Right lobe of liver (tissue), 4 donors: ENCODE measurements at regions not wholly inside any gene's neighbourhood (a gene's known extent, or its start where the extent isn't known, plus 50 kb on each side); places are given as distances from the start of the nearest gene placed in this dataset.

Experiments
- CTCF ChIP-seq, 4 donors: fragments of 200-600 bp in 3 of 4; fragments of 450-650 bp in 1 of 4; IDR thresholded peaks; one replicate each; pipeline versions ENCODE4 v1.5.1 to v1.8.0; 2016 to 2022; ENCODE audit warnings: antibody characterized with exemption in 4 of 4, mild to moderate bottlenecking in 2 of 4
- POLR2A ChIP-seq: fragments of 450-650 bp; IDR thresholded peaks from one replicate; pipeline ENCODE4 v1.6.1; 2017; ENCODE audit warnings: antibody characterized with exemption, mild to moderate bottlenecking
- donor health status: DM: no; HTN: no; CAD: no.
- donor health status: DM: no; HTN: no; CAD: no.
- donor health status: DM: no; HTN: yes; CAD: no.

DNA sequence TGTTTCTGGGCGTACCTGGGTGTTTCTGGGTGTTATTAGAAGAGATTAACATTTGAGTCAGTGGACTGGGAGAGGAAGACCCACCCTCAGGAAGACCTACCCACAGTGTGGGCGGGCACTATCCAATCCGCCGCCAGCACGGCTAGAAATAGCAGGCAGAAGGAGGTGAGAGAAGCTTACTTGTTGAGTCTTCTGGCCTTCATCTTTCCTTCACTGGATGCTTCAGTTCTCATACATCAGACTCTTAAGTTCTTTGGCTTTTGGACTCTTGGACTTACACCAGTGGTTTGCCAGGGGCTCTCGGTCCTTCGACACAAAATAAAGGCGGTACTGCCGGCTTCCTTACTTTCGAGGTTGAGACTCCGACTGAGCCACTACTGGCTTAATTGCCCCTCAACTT, 654.6 kb upstream of the CADM2 start:
- TF ChIP-seq CTCF (IDR thresholded peaks at IDR 0.05) (no peak), POLR2A (no peak)
